CD4-positive, alpha-beta T cell treated with Interleukin-15 for 1 hour (primary cell): ENCODE measurements at regions not wholly inside any gene's neighbourhood (a gene's known extent, or its start where the extent isn't known, plus 50 kb on each side); places are given as distances from the start of the nearest gene placed in this dataset.

Experiments
- DNase-seq: peaks from one replicate; pipeline ENCODE4 v3.0.0-alpha.2; 2020

DNA sequence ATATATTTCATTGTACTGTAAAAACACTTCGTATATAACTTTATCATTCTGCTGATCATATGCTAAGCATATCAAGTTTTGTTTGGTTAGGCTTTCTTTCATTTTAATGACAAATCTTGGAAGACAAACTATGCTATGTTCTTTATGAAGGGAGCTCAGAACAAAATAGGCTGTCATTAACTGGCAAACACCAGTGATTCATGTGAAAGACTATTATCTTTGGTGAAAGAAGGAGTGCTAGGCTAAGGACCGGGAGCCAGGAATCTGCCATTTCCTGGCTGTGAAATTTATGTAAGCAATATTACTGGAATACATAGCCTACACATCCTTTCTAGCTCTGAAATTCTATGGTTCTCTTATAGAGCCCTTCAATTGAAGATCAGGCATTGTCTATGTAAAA lies 136.2 kb upstream of the CCN2 start:
- DNase-seq, result no peak

DNA sequence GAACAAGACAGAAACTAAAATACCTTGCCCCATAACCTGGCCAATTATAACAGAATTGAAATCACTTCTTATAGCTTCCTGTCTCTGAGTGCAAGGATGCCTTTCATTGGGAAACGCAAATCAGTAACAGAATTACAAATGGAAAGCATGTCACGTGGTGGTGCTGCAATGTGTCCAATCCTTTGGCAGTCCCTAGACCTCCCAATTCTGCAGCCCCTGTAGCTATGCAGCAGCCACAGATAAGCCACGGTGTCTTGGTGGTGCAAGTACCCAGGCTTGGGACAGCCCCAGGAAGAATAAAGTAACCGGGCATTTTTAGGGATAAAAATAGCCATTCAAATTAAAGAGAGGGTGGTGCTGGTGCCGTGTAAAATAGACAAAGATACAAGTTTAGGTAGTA lies 134.6 kb upstream of the CCN2 start:
- no peak for DNase-seq

DNA sequence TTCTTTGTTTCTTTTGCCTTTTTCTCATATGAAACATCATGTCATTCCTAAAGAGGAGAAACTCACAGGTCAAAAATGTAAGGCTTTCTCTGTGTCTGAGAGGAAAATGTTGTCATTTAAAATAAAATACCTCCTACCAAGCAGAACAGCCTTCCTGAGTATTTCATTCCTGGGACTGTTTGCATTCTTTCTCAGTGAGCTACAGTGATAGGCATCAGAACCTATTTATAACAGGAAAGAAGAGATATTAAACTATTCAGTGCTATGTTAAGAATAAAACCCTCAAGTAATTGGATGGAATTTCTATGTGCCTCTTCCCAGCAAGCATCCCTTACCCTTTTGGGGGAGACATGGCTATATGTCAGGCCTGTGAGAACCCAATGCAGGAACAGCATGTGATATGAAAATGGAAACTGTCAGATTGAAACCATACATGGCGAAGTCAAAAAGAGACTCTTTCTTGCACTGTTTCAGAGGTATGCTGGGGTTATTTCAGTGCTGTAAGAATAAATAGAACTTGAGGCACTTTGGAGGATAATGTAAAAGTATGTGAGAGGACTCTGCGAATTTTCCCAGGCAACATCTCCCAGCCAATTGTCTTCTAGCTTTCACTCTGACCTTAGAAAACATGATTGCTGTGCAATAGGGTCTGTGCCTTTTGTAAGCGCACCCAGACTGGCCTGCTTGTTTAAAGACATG lies 133.8 kb upstream of the CCN2 start:
- DNase-seq, result no peak

DNA sequence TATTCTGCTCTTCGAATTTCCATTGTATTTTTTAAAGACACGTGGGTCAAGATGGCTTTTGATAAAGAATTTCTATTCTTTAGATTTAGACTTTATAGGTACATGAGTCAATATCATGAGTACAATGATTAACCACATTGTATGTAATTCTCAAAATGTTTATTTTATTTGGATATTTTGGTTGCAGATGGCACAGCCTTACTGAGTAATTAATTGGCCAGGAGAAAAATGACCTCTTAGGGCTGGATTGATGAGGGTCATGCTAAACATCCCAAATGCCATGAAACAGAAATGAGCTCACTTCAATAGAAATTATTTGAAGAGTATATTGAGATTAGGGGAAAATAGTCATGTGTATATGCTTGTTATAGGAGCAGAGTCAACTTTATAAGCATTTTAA lies 131.2 kb upstream of the CCN2 start:
- DNase-seq, result no peak

DNA sequence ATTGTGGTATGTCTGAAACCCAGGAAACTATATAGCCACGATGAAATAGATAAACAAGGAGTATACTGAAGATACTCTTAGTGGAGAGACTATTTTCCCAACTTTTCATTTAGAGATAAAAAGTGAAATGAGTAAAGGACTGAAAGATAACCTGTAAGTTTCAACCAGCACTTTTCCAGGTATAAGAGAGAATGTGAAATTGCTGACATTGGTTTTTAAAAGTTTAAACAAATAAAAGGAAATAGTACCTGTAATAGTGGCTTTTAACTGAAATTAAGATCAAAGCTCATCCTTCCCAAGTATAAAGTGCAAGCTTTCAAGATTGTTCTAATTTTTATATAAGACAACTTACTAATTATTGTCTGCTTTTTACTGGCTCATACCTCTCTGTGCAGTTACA lies 130.2 kb upstream of the CCN2 start:
- no peak for DNase-seq

DNA sequence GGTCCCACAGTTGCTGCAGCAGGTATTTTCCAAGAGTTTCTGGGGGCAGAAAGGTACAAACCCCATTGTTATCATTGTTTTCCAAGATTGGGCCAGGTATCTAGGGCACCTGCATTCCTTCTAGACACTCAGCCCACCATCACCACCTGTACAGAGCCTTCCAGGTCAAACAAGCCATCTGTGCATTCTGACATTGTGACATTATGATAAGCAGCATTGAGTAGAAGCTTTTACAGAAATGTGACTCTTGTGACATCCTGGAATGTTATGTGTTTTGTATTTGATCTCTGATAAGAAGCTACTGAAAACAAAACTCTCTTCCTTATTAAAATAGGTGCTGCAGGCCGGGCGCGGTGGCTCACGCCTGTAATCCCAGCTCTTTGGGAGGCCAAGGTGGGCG lies 128.1 kb upstream of the CCN2 start:
- no peak for DNase-seq

DNA sequence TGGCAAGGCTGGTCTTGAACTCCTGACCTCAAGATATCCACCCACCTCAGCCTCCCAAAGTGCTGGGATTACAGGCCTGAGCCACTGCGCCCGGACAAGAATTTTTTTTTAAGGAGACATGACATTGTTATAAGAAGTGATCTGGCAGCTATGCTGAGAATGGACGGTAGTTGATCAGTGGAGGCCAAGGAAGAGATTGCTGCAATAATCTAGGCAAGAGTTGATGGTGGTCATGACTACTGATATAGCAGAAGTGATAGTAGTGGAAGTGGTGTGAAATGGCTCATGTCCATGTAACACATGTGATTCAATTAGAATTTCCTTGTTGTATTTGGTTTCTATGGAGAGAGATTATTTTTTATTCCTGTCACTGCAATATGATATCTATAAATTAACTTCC lies 125.3 kb upstream of the CCN2 start:
- DNase-seq, result no peak

DNA sequence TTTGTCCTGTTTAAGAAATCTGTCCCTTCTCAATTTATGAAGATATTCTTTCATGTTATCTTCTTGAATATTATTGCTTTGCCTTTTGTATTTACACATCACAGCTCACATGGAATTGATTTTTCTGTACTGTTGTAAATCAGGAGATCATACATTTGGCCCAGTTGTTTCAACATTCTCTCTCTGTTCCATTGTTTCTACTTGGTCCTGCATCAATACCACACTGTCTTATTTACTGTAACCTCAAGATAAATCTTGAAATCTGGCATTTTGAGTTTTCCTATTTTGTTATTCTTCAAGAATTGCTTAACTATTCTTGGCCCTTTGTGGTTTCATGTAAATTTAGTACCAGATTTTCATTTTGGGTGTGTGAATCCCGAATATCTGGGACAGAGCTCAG lies 121.7 kb upstream of the CCN2 start:
- no peak for DNase-seq

DNA sequence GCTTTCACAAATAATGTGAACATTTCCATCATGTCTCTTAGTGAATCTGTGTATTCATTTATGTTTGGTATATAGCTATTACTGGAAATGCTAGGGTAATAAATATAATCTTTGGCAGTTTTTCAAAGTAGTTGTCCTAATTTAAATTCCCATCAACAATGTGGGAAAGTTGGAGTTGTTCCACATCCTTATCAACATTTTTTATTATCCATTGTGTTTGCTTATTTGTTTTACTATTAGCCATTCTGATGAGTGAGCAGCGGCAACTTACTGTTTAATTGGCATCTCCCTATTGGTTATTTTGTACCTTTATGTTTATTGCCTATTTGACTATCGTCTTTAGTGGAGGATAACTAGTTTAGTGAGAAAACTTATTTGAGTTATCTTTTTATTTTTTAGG lies 121.1 kb upstream of the CCN2 start:
- DNase-seq, result no peak

DNA sequence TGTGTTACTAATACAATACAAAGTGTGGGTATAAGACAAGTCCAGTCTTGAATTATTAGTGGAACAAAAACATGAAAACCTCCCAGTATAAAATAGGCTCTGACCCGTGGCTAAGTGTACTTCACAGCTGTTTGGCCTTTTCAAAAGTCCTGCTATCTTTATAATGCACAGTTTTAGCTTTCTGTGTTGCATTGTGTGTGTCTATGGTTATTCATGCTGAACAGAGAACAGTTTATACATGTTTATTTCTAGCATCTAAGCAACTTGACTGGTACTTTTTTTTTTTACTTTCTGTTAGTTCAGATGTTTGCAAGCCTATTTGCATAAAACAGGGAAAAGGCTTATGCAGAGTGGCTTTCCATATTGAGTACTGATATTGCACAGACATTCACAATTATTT lies 119.2 kb upstream of the CCN2 start:
- DNase-seq, result no peak

DNA sequence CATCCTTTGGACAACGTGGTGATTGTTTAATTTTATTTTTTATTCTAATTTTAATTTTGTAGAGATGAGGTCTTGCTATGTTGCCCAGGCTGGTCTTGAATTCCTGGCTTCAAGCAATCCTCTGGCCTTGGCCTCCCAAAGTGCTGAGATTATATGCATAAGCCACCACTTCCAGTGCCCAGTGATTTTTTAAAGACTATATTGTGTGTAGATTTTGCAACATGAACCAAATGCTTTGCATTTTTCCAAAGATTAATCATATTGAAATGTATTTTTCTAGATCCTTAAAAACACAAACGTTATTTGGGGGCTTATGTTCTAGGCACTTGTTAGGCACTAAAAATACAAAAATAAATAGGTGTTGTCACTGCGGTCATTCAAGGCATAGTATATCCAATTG lies 117.6 kb upstream of the CCN2 start:
- DNase-seq, result no peak

DNA sequence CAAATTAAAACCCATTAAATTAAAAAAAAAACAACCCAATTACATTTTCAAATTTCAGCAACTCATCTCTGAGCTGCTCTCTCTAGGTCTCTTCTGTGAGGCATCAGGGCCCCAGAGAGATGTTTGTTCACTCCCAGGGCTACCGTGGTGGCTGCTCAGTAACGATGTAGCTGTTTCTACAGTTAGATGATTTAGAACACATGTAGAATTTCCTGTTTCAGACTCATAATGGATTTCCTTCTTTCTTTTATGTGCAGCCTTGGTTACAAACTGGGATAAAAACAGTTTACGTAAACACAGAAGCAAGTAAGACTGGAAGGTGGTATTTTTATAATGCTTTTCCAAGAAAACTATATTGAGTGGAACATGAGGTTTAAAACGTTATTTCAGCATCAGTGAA lies 116.1 kb upstream of the CCN2 start:
- no peak for DNase-seq

DNA sequence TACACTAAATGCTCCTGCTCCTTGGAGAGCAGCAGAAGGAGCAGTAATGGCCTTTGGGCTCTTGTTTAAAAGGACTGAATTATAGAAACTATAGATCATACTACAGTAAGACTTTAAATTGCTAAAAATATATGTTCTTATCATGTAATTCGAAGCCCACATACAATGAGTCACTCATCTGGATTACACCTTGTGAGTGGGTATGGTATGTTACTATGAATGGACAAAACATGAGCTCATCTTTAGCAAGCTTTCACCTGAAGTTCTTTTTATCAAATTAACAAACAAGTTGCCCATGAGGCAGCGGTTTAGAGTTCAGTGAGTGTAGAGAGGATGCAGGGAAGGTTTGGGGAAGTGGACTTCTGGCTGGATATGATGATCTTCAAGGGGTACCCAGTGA lies 114.4 kb upstream of the CCN2 start:
- no peak for DNase-seq

DNA sequence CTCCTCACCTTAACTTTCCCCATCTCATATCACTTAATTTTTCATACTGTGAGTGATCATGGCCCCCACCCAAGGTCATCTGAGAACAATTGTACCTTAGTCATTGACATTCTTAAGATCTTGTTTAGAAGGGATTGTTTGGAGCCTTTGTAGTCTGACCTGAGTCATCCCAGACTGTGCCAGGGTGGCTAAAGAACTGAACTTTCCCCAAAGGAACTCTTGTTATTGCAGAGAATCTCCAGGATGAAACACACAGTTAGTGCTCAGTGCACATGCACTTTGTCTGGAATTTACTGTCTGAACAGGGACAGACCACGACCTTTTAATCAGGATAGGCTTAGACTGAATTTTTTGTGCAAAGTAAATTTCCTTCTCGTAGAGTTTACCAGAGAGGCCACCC lies 112.6 kb upstream of the CCN2 start:
- no peak for DNase-seq

DNA sequence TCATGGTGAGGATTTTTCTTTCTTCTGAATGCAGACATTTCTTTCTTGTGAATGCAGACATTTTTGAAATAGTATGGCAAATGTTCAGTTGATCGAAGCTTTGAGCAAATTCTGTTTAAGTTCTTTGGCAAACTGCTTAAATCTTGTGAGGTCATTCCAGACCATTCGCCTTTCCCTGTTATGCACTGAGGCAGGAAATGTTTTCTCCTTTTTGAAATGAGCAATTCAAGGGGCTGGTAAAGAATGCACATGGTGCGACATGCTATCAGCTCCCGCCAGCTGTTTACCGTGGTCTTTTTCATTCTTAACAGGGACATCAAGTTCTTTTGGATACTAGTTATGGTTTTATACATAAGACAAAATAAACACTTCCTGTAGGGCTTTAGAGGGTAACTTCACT lies 112.0 kb upstream of the CCN2 start:
- DNase-seq, result no peak

DNA sequence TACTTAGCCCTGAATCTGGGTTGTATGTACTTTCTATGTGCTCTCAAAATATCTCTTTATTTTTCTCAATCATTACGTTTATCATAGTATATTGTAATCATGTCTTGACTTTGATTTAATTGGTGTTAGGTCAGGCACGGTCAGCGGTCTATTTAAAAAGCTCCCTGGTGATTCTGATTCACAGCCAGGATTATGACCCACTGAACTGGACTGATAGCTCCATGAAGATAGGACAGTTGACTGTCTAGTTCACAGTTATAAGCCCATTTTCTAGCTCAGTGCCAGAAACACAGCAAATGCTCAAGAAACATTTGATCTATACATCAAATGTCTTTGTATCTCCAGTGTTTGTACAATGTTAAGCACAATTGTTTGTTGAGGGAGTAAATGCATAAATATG lies 111.5 kb upstream of the CCN2 start:
- no peak for DNase-seq

DNA sequence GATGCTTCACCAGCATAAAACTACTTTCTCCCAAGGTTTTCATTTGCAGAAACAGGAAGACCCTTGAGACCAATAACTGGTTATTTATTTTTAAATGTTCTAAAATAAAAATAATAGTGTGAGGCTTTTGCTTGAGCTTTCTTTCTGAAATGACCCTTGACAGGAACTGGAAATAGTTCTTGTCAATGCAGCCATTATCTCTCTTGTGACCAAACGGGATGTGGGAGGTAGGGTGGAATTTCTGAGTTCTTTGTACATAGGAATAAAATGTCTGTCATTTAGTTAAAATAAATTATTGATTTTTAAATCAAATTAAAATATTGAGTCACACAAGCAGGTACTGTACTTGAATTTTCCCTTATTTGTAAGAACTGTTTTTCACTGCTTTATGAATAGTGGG lies 110.2 kb upstream of the CCN2 start:
- no peak for DNase-seq

DNA sequence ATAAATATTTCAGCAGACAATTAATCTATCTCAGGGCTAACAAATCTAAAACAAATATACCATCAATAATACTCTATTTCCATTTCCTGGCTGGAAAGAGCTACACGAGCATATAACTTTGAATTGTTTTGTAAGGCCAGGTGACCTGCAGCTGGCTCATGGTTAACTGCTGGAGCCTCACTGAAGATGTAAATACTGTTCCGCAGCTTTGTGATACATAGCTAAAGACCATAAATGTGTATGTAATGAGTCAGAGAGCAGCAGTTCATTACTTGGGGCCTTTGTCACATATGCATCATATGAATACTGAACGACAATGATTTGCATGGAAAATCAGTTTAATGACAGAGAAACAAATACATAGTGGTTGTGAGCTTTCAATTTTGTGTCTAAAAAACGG lies 109.4 kb upstream of the CCN2 start:
- no peak for DNase-seq

DNA sequence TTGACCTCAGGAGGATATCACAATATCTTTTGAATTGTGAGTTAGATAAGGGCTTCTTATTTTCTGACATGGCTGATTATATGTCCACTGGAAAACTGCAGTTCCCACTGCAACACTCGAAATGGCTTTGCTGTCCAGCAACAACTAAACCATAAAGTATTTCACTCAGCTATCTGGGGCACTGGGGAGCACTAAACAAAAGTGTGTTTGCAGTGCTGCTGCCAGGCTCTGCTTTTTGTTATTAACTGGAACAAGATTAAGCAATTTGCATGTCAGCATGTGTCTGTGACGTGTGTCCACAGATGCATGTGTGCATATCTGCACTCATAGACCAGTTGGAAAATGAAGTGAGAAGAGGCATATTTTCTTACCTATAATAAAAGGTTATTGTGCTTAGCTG lies 107.8 kb upstream of the CCN2 start:
- no peak for DNase-seq

DNA sequence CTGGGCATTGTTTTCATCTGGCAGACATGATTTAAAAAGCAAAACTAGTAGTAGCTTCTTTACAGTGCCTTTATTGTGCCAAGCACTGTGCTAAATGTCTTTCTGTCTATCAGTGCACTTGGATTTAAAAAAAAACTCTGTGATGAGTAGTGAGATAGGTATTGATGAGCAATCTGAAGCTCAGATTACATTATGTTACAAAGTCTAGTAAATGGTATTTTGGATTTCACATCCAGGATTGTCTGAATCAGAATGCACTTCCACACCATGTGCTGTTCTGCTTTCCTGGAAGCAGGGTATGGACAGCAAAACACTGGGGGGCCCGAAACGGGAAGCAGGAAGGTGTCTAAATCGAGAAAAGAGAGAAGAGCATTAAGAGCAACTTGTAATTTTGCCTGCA lies 103.4 kb upstream of the CCN2 start:
- DNase-seq, result no peak

DNA sequence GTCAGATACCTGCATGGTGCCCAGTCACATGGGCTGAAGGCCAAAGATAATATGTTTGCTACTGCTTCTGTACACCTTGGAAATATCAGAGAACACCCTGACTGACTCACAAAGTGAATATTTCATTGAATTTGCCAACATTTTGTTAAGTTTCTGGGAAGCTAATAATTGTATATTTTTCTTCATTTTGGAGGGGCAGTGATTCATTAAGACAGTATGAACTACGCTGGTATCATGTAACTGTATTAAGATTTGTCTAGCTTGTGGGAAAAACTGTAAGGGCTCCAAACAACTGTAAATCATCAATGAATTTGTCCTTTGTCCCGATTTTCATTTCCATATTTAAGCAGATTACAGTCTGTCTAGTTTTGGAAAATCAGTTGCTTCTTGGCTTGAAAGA lies 102.3 kb upstream of the CCN2 start:
- no peak for DNase-seq

DNA sequence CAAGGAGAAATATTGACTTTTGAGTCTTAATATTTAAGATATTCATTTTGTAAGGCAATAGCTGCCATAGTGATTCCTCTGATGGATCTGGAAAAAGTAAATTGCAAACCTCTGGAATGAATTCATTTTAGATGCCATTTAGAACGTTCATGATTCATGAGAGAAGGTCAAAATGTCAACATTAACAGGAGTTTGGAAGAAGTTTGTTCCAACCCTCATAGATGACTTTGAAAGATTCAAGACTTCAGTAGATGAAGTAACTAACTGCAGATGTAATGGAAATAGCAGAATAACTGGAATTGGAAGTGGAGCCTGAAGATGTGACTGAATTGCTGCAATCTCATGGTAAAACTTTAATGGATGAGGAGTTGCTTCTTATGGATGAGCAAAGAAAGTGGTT lies 100.9 kb upstream of the CCN2 start:
- no peak for DNase-seq

DNA sequence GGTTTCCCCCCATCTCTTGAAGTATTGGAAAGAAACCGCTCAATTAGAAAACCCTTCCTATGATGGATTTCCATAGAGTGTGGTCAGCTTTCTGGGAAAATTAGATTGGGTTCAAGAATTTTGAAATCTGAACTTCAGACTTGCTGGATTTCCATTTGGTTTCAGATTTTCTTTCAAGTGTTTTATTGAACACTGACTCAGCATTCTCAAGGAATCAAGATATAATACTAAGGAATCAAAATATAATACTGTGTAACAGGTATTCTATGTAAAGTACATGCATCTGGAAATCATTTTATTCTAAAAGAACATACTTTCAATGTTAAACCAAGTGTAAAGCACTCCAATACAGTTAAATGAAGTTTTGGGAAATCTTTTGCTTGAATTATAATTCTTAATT lies 94.7 kb upstream of the CCN2 start:
- DNase-seq, result no peak

DNA sequence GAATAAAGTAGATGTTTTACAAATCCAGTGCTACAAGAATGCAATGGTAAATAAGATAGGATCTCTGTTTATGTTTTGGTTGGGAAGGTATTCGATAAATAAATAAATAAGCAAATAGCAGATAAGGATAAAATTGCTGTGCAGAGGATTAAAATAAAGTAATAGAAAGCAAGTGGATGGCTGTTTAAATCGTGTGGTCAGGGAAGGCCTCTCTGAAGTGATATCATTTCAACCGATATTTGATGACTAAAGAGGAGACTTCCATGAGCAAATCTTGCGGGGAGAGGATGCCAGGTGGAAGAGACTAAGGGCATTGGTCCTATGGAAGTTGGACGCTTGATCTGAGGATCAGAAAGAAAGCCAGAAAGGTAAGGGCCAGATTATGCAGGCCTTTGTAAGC lies 92.0 kb upstream of the CCN2 start:
- no peak for DNase-seq

DNA sequence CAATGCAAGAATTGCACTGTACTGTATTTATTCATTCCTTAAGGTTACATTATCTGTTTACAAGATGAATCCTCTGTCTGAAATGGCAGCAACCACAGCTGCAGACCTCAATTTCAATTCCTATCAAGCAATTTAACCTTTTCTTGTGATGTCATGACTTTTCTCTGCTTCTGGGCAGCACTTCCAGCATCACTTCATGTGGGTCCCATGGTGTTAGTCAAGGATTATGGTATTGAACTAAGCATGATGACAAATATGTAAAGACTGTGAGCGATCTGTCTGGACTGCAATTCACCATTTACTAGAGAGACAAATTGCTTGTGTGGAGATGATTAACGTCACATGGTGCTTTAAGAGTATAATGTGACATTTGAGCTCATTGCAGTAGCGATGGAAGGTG lies 90.5 kb upstream of the CCN2 start:
- DNase-seq, result no peak

DNA sequence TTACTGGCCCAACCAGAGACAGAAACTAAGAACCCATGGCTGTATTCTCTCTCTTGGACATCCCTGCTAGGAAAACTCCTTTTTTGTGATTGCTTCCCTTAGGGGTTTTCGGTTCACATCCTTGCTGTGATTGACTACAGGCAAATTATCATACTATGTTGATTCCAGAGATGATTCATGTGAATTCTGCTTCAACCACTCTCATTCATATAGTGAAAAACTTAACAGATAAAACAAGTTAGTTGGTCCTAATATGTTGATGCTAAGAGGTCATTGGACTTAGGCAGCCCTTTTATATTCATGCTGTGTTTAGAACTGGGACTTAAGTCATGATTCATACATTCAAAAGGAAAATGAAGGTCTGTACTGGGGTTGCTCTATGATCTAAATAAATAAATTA lies 76.9 kb upstream of the CCN2 start:
- DNase-seq, result no peak
